AG09309 (cell line): ENCODE measurements at regions not wholly inside any gene's neighbourhood (a gene's known extent, or its start where the extent isn't known, plus 50 kb on each side); places are given as distances from the start of the nearest gene placed in this dataset.

Experiments used
- DNase-seq: peaks from one replicate; pipeline ENCODE4 v3.0.0-alpha.2; 2010; ENCODE audit warnings: low read depth
- H3K4me3 ChIP-seq: 2 replicates; pipeline ENCODE4 v1.5.1; 2011; ENCODE audit warnings: mild to moderate bottlenecking, low read depth, low read length, moderate library complexity; ENCODE audit not compliant: control insufficient read depth
- TF ChIP-seq, protein P1 (sequence below): IDR thresholded peaks from 2 replicates; pipeline ENCODE4 v1.5.1; 2011; ENCODE audit warnings: mild to moderate bottlenecking, low read depth, low read length, inconsistent platforms; ENCODE audit not compliant: insufficient read depth, control insufficient read depth; ENCODE audit errors: missing control alignments

DNA sequence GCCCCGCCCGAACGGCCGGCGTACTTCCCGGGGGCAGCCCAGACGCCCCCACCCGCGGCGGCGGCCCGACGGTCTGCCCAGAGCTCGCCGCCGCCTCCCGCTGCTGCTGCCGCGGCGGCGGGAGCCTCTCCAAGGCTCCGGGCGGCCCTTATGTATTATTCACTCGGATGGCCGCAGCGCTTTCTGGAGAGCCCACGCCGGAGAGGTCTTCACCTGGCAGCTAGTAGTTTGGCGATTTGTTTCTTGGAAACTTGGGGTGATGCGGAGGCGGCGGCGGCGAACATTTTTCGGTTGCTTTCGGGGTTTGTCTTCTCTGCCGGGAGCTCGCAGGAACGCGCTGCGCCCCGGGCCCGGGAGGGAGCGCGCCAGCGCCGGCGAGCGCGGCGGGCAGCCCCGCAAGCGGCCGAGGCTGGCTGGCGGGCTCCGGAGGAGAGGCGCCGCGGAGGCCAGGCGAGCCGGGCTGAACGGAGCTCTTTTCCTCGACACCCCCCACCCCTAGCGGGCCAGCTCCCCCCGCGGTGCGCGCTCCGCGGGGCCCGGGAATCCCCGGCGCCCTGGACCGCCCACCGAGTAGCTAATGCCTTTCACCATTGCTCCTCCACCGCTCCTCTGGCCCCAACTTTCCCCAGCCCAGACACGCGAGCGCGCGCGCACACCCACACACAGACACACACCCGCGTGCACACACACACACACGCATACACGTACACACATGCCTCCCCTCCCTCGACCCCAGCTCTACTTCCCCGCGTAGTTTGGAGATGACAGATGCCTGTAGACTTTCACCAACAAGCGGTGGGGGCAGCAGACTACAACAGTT lies 113.5 kb downstream of the DHX15 start:
- no peak for DNase-seq
- TF ChIP-seq, protein P1, sequence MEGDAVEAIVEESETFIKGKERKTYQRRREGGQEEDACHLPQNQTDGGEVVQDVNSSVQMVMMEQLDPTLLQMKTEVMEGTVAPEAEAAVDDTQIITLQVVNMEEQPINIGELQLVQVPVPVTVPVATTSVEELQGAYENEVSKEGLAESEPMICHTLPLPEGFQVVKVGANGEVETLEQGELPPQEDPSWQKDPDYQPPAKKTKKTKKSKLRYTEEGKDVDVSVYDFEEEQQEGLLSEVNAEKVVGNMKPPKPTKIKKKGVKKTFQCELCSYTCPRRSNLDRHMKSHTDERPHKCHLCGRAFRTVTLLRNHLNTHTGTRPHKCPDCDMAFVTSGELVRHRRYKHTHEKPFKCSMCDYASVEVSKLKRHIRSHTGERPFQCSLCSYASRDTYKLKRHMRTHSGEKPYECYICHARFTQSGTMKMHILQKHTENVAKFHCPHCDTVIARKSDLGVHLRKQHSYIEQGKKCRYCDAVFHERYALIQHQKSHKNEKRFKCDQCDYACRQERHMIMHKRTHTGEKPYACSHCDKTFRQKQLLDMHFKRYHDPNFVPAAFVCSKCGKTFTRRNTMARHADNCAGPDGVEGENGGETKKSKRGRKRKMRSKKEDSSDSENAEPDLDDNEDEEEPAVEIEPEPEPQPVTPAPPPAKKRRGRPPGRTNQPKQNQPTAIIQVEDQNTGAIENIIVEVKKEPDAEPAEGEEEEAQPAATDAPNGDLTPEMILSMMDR: no peak
- peak overlapping the region; percentile 67 for H3K4me3 ChIP-seq

- H3K4me3 ChIP-seq: no peak overlapping the region
- no peak for DNase-seq
- TF ChIP-seq, protein P1: no peak
Observed at GRCh38 chr4:24468071-24468470, 116.3 kb downstream of the DHX15 start.

GRCh38 chr4:24464566-24464965 lies 119.8 kb downstream of the DHX15 start:
- DNase-seq: no peak
- TF ChIP-seq, protein P1: no peak
- H3K4me3 ChIP-seq: no peak overlapping the region

GRCh38 chr4:24456431-24456830 lies 127.9 kb downstream of the DHX15 start:
- H3K4me3 ChIP-seq: no peak overlapping the region
- no peak for DNase-seq
- TF ChIP-seq, protein P1: no peak

- no peak for DNase-seq
- H3K4me3 ChIP-seq: no peak overlapping the region
- TF ChIP-seq, protein P1: no peak
Observed at GRCh38 chr4:24453951-24454350, 130.4 kb downstream of the DHX15 start.

- TF ChIP-seq, protein P1: no peak
- no peak overlapping the region for H3K4me3 ChIP-seq
- no peak for DNase-seq
Observed at GRCh38 chr4:24451870-24452269, 132.5 kb downstream of the DHX15 start.
